Inflammatory macrophage treated with lipopolysaccharide for 1 hour (primary cell): ENCODE measurements at regions not wholly inside any gene's neighbourhood (a gene's known extent, or its start where the extent isn't known, plus 50 kb on each side); places are given as distances from the start of the nearest gene placed in this dataset.
"Not testable (repeated sequence)": the region's sequence is repeated elsewhere in the genome, so short reads cannot be mapped to it uniquely, and the experiment has no call there.

Experiments
- DNase-seq, 2 donors: peaks; one replicate each; pipeline ENCODE4 v3.0.0-alpha.2; 2020 to 2022

- DNase-seq, result no peak
Observed at GRCh38 chr6:19714434-19715166, 122.6 kb upstream of the ID4 start.

DNA sequence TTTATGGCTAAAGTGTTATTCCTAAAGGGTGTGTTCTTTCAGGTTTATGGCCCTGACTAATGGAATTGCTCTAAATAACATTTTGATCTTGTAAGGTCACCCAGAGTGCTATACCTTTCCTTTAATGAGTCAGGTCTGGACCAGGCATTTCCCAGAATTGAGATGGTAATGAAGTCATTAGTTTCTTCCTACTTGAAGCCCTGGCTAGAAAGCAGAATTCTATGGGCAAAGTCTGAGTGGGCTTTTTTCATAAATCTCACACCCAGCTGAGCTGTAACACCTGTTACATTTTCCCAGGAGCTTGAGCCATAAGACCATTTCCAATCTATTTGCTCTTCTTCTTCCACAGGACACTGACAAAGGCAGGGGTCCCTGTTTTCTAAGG is 122.0 kb upstream of the ID4 start:
- no peak for DNase-seq

DNA sequence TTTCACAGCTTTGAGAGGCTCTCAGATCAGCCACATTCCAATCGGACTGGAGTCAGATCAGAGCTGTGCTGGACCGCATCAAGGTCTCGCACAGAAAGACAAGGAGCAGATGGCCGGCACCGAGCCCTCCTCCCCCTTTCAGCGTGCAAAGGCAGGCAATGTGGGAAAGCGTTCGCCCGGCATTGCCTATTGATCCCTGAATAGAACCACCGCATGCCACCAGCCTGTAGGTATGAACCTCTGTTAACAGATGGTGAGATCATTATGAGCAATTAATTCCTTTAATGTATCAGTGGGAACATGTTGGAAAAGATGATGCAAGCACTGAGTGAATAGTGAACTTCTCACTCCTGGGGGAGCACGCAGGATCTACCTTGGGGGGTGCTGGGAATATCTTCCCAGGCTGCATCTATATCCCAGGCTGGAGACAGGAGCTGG is 117.5 kb upstream of the ID4 start:
- no peak for DNase-seq

DNA sequence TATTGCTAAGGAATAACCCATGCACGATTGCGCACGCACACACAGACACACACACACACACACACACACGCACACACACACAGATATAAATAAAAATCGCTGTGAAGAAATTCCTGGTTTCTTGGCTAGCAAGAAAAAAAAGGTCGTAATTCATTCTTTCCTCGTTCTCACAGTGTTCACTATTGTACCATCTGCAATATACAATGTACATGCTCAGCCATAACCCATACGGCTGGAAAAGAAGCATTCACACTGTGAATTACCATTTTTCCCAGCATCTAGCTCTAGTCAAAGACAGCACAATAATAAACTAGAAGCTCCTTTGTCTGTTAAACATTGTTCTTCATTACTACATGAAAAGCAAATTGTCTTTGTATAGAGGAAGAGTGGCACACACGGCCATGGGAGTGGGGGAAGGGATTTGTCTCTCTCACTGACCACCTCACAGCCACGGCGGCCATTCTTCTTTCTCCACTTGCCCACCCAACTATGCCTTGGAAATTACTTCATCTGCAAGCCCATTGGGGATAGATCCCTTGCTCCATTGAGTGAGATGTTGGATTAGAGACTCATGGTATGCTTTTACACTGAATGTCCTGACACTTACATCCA is 115.3 kb upstream of the ID4 start:
- DNase-seq, result no peak

- no peak for DNase-seq
Observed at GRCh38 chr6:19722999-19723398, 114.2 kb upstream of the ID4 start.

GRCh38 chr6:19723545-19723944 is 113.6 kb upstream of the ID4 start:
- DNase-seq, result no peak

GRCh38 chr6:19725436-19725835 is 111.7 kb upstream of the ID4 start:
- not testable (repeated sequence) for DNase-seq

- no peak for DNase-seq
Observed at GRCh38 chr6:19731282-19731681, 105.9 kb upstream of the ID4 start.

DNA sequence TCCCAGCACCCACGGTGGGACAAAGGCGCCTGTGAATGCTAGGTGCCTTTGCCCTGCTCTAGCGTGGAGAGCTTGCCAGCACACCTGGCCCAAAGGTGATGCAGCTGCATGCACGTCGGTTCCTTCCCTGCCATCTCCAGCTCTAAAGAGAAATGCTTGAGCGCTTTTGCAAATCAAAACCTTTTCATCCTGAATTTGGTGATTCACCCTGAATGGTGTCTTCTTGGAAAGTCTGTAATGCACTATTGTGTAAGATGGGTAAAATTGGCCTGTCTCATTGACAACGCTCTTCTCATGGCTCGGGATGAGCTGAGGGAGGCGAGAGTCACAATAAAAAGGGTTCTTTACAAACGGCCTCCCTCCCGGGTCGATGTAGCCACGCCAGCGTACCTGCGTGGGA is 103.1 kb upstream of the ID4 start:
- DNase-seq, result no peak

GRCh38 chr6:19734519-19734918 is 102.7 kb upstream of the ID4 start:
- no peak for DNase-seq

DNA sequence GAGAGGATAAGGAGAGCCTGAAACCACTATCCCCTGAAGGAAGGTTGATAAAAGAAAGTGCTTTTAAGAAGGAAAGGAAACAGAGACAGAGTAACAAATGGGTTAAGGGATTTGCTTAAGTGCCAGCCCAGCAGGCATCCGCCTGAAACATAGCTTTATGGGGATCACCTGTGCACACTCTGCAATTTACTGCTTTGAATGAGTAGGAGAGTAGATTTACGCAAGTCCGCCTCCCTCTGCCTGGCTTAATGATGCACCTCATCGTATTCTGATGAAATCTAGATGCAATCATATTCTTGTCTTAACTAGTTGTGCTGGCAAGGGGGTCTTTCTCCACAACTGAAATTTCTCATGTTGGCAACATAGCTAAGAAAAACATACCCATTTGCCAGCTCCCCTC is 101.1 kb upstream of the ID4 start:
- no peak for DNase-seq

DNA sequence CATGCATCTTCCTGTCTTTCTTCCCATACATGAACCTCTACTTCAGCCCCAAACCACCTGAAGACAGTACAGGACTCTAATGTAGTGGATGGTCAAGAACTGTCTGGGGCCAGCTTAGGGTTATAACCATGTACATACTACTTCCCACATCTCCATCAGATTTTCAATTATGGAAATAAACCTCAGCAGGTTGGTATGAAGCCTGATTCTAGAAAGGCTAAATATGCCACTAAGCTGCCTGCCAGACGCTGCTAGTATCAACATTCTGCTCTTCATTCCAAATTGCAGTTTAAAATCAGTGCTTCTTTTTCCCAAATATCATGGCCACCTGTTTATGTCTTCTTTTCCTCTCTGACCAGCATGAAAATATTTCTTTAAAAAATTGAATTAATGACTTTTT is 99.2 kb upstream of the ID4 start:
- no peak for DNase-seq

- DNase-seq, result no peak
Observed at GRCh38 chr6:19749722-19750121, 87.4 kb upstream of the ID4 start.

GRCh38 chr6:19752746-19753145 is 84.4 kb upstream of the ID4 start:
- DNase-seq, result no peak

GRCh38 chr6:19753826-19754225 is 83.3 kb upstream of the ID4 start:
- DNase-seq, result no peak

- no peak for DNase-seq
Observed at GRCh38 chr6:19754686-19755085, 82.5 kb upstream of the ID4 start.

GRCh38 chr6:19755181-19755580 is 82.0 kb upstream of the ID4 start:
- DNase-seq, result no peak

DNA sequence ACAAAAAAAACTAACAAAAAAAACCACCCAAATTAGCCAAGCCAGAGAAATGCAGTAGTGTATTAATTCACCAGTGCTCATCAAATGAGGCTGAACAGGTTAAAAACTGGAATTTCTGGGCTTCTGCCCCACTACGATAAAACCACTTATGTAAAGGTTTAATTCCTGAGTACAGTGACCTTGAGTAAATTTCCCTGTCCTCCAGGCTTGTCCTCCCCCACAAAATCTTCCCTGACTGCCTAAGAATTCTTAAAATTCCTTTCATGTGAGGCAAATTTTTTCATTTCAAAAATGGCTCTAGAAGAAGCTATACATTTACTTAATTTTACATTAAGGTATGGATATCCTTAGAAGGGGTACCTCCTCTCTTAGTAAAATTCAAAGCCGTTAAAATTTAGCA is 80.1 kb upstream of the ID4 start:
- DNase-seq, result no peak

GRCh38 chr6:19759117-19759880 is 77.9 kb upstream of the ID4 start:
- DNase-seq, result no peak

DNA sequence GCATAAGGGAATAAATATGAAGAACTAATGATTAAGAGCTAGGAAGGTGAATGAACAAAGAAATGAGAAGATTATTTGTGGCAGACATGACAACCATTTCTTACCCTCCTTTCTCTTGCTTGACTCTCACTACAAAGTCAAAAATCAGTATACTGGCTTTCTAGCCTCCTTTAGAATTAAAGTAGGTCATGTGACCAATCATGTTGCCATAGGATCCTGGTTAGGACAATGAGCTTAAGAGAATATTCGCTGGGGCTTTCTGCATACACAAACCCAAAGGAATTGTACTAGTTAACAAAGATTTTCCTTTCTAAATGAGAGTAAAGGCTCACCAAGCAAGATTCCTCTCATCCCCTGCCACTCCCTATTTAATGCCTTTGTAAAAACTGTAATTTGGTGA is 76.0 kb upstream of the ID4 start:
- no peak for DNase-seq

GRCh38 chr6:19771753-19772336 is 65.3 kb upstream of the ID4 start:
- no peak for DNase-seq

GRCh38 chr6:19772891-19773290 is 64.3 kb upstream of the ID4 start:
- no peak for DNase-seq

- DNase-seq, result no peak
Observed at GRCh38 chr6:19781269-19781668, 55.9 kb upstream of the ID4 start.

- no peak for DNase-seq
Observed at GRCh38 chr6:19782588-19782987, 54.6 kb upstream of the ID4 start.
